ENCODE measurements at regions not wholly inside any gene's neighbourhood (a gene's known extent, or its start where the extent isn't known, plus 50 kb on each side); places are given as distances from the start of the nearest gene placed in this dataset.

DNA sequence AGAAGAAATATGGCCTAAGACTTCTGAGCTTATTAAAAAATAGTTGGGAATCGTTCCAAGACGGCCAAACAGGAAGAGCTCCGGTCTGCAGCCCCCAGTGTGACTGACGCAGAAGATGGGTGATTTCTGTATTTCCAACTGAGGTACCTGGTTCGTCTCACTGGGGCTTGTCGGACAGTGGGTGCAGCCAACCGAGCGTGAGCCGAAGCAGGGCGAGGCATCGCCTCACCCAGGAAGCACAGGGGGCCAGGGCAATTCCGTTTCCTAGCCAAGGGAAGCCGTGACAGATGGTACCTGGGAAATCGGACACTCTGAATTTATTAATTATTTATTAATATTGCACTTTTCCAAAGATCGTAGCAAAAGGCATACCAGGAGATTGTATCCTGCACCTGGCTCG is 857.8 kb downstream of the C12orf50 start:
- TF ChIP-seq, protein P1, sequence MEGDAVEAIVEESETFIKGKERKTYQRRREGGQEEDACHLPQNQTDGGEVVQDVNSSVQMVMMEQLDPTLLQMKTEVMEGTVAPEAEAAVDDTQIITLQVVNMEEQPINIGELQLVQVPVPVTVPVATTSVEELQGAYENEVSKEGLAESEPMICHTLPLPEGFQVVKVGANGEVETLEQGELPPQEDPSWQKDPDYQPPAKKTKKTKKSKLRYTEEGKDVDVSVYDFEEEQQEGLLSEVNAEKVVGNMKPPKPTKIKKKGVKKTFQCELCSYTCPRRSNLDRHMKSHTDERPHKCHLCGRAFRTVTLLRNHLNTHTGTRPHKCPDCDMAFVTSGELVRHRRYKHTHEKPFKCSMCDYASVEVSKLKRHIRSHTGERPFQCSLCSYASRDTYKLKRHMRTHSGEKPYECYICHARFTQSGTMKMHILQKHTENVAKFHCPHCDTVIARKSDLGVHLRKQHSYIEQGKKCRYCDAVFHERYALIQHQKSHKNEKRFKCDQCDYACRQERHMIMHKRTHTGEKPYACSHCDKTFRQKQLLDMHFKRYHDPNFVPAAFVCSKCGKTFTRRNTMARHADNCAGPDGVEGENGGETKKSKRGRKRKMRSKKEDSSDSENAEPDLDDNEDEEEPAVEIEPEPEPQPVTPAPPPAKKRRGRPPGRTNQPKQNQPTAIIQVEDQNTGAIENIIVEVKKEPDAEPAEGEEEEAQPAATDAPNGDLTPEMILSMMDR (IDR thresholded peaks at IDR 0.05): no peak
- no peak for TF ChIP-seq POLR2A (IDR thresholded peaks at IDR 0.05)
